ENCODE measurements at regions not wholly inside any gene's neighbourhood (a gene's known extent, or its start where the extent isn't known, plus 50 kb on each side); places are given as distances from the start of the nearest gene placed in this dataset.

DNA sequence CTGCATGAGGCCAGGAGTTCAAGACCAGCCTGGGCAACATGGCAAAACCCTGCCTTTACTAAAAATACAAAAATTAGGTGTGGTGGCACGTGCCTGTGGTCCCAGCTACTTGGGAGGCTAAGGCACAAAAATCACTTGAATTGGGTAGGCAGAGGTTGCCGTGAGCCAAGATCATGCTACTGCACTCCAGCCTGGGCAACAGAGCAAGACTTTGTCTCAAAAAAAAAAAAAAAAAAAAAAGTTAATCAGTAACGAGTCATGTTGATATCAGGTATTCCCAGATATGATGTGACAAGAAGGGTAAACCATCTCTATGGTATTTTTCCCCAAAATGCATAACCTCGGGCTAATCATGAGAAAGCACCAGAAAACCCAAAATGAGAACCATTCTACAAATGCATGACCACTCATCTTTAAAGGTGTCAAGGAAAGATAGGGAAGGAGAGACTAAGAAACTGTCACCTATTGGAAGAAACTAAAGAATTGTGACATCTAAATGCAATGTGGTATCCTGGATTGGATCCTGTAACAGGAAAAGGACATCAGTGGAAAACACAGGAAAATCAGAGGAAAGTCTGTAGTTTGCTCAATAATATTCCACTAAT, 66.5 kb upstream of the MAP4 start:
- TF ChIP-seq, protein P1, sequence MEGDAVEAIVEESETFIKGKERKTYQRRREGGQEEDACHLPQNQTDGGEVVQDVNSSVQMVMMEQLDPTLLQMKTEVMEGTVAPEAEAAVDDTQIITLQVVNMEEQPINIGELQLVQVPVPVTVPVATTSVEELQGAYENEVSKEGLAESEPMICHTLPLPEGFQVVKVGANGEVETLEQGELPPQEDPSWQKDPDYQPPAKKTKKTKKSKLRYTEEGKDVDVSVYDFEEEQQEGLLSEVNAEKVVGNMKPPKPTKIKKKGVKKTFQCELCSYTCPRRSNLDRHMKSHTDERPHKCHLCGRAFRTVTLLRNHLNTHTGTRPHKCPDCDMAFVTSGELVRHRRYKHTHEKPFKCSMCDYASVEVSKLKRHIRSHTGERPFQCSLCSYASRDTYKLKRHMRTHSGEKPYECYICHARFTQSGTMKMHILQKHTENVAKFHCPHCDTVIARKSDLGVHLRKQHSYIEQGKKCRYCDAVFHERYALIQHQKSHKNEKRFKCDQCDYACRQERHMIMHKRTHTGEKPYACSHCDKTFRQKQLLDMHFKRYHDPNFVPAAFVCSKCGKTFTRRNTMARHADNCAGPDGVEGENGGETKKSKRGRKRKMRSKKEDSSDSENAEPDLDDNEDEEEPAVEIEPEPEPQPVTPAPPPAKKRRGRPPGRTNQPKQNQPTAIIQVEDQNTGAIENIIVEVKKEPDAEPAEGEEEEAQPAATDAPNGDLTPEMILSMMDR (IDR thresholded peaks at IDR 0.05; ENCODE audit: low read depth, low read length): no peak
- no peak for TF ChIP-seq EZH2phosphoT487 (IDR thresholded peaks at IDR 0.05; ENCODE audit: low read depth)
